Fibroblast of upper back skin (primary cell): ENCODE measurements at regions not wholly inside any gene's neighbourhood (a gene's known extent, or its start where the extent isn't known, plus 50 kb on each side); places are given as distances from the start of the nearest gene placed in this dataset.
"Not testable (repeated sequence)": the region's sequence is repeated elsewhere in the genome, so short reads cannot be mapped to it uniquely, and the experiment has no call there.

Experiments used
- DNase-seq: peaks from one replicate; pipeline ENCODE4 v3.0.0-alpha.2; 2013

GRCh38 chrY:12360496-12360895 is 340.5 kb upstream of the USP9Y start:
- DNase-seq: no peak

- no peak for DNase-seq
Observed at GRCh38 chrY:12365311-12365910, 335.6 kb upstream of the USP9Y start.

GRCh38 chrY:12374588-12374987 is 326.4 kb upstream of the USP9Y start:
- not testable (repeated sequence) for DNase-seq

- DNase-seq: not testable (repeated sequence)
Observed at GRCh38 chrY:12391655-12392559, 309.1 kb upstream of the USP9Y start.

- DNase-seq: no peak
Observed at GRCh38 chrY:12393190-12393589, 307.8 kb upstream of the USP9Y start.

GRCh38 chrY:12395381-12396120 is 305.5 kb upstream of the USP9Y start:
- not testable (repeated sequence) for DNase-seq

- DNase-seq: no peak
Observed at GRCh38 chrY:12403916-12404315, 297.1 kb upstream of the USP9Y start.

GRCh38 chrY:12408236-12408635 is 292.8 kb upstream of the USP9Y start:
- DNase-seq: no peak

- no peak for DNase-seq
Observed at GRCh38 chrY:12410696-12411095, 290.3 kb upstream of the USP9Y start.

GRCh38 chrY:12421072-12421787 is 279.8 kb upstream of the USP9Y start:
- DNase-seq: peak; percentile 6

- DNase-seq: no peak
Observed at GRCh38 chrY:12421788-12422124, 279.3 kb upstream of the USP9Y start.

GRCh38 chrY:12422536-12422935 is 278.5 kb upstream of the USP9Y start:
- DNase-seq: no peak

- no peak for DNase-seq
Observed at GRCh38 chrY:12423416-12424252, 277.4 kb upstream of the USP9Y start.

- DNase-seq: no peak
Observed at GRCh38 chrY:12425506-12425905, 275.5 kb upstream of the USP9Y start.

- DNase-seq: no peak
Observed at GRCh38 chrY:12427361-12427760, 273.7 kb upstream of the USP9Y start.

GRCh38 chrY:12431546-12431945 is 269.5 kb upstream of the USP9Y start:
- no peak for DNase-seq

- DNase-seq: not testable (repeated sequence)
Observed at GRCh38 chrY:12438823-12439222, 262.2 kb upstream of the USP9Y start.

GRCh38 chrY:12444200-12444599 is 256.8 kb upstream of the USP9Y start:
- DNase-seq: no peak

GRCh38 chrY:12446486-12447265 is 254.4 kb upstream of the USP9Y start:
- DNase-seq: peak; percentile 60

GRCh38 chrY:12448561-12448960 is 252.5 kb upstream of the USP9Y start:
- DNase-seq: peak; percentile 12

- not testable (repeated sequence) for DNase-seq
Observed at GRCh38 chrY:12453318-12453717, 247.7 kb upstream of the USP9Y start.
